ENCODE measurements at regions not wholly inside any gene's neighbourhood (a gene's known extent, or its start where the extent isn't known, plus 50 kb on each side); places are given as distances from the start of the nearest gene placed in this dataset.
"Not testable (repeated sequence)": the region's sequence is repeated elsewhere in the genome, so short reads cannot be mapped to it uniquely, and the experiment has no call there.

- DNase-seq (ENCODE audit: low read depth, low spot score) = no peak
Measured at GRCh38 chr5:158602981-158603380, 496.7 kb downstream of the EBF1 start.

- no peak for DNase-seq (ENCODE audit: low read depth, low spot score)
Measured at GRCh38 chr5:158601118-158601517, 498.6 kb downstream of the EBF1 start.

GRCh38 chr5:158600679-158601078 is 499.0 kb downstream of the EBF1 start:
- DNase-seq (ENCODE audit: low read depth, low spot score) = no peak

- DNase-seq (ENCODE audit: low read depth, low spot score) = no peak
Measured at GRCh38 chr5:158599157-158599556, 500.6 kb downstream of the EBF1 start.

- DNase-seq (ENCODE audit: low read depth, low spot score) = no peak
Measured at GRCh38 chr5:158594595-158595242, 505.0 kb downstream of the EBF1 start.

GRCh38 chr5:158593925-158594324 is 505.8 kb downstream of the EBF1 start:
- no peak for DNase-seq (ENCODE audit: low read depth, low spot score)

GRCh38 chr5:158591301-158591863 is 508.3 kb downstream of the EBF1 start:
- DNase-seq (ENCODE audit: low read depth, low spot score) = peak; percentile 75

- peak; percentile 12 for DNase-seq (ENCODE audit: low read depth, low spot score)
Measured at GRCh38 chr5:158590746-158591300, 508.9 kb downstream of the EBF1 start.

- DNase-seq (ENCODE audit: low read depth, low spot score) = no peak
Measured at GRCh38 chr5:158589939-158590338, 509.8 kb downstream of the EBF1 start.

GRCh38 chr5:158588617-158589016 is 511.1 kb downstream of the EBF1 start:
- no peak for DNase-seq (ENCODE audit: low read depth, low spot score)

- DNase-seq (ENCODE audit: low read depth, low spot score) = no peak
Measured at GRCh38 chr5:158586054-158586453, 513.7 kb downstream of the EBF1 start.

- DNase-seq (ENCODE audit: low read depth, low spot score) = not testable (repeated sequence)
Measured at GRCh38 chr5:158582669-158583068, 517.0 kb downstream of the EBF1 start.

- DNase-seq (ENCODE audit: low read depth, low spot score) = no peak
Measured at GRCh38 chr5:158573829-158574228, 525.9 kb downstream of the EBF1 start.

- DNase-seq (ENCODE audit: low read depth, low spot score) = no peak
Measured at GRCh38 chr5:158570502-158570901, 529.2 kb downstream of the EBF1 start.

GRCh38 chr5:158569534-158569933 is 530.2 kb downstream of the EBF1 start:
- DNase-seq (ENCODE audit: low read depth, low spot score) = peak; percentile 72

GRCh38 chr5:158565017-158565789 is 534.5 kb downstream of the EBF1 start:
- DNase-seq (ENCODE audit: low read depth, low spot score) = no peak

GRCh38 chr5:158563760-158564390 is 535.8 kb downstream of the EBF1 start:
- DNase-seq (ENCODE audit: low read depth, low spot score) = no peak

GRCh38 chr5:158561562-158562190 is 538.0 kb downstream of the EBF1 start:
- DNase-seq (ENCODE audit: low read depth, low spot score) = no peak

- DNase-seq (ENCODE audit: low read depth, low spot score) = peak; percentile 22
Measured at GRCh38 chr5:158560170-158560569, 539.5 kb downstream of the EBF1 start.

GRCh38 chr5:158559643-158560042 is 540.1 kb downstream of the EBF1 start:
- no peak for DNase-seq (ENCODE audit: low read depth, low spot score)

- no peak for DNase-seq (ENCODE audit: low read depth, low spot score)
Measured at GRCh38 chr5:158559066-158559465, 540.6 kb downstream of the EBF1 start.

- no peak for DNase-seq (ENCODE audit: low read depth, low spot score)
Measured at GRCh38 chr5:158553962-158554336, 545.8 kb downstream of the EBF1 start.

All from ELF-1 (cell line).